ENCODE measurements at regions not wholly inside any gene's neighbourhood (a gene's known extent, or its start where the extent isn't known, plus 50 kb on each side); places are given as distances from the start of the nearest gene placed in this dataset.

- Histone ChIP-seq H3K9ac (ENCODE audit: extremely low read depth, low read length, poor library complexity, severe bottlenecking) (no peak overlapping the region), H3K9me3 (ENCODE audit: control insufficient read depth, low read length) (no peaks in the 10 kb centered on the region), H3K4me1 (ENCODE audit: control insufficient read depth, insufficient read depth, low read length) (peaks cover 3% of the 10 kb centered on the region), H3K27ac (ENCODE audit: low read depth, low read length) (no peak overlapping the region), H3K27me3 (ENCODE audit: control insufficient read depth, insufficient read depth, low read length, poor library complexity, severe bottlenecking) (no peaks in the 10 kb centered on the region), H3K4me3 (ENCODE audit: low read length) (no peak overlapping the region), H3K36me3 (ENCODE audit: control insufficient read depth, insufficient read depth, low read length) (no peaks in the 10 kb centered on the region)
- Mint-ChIP-seq H3K36me3 (ENCODE audit: low read depth) (no peaks in the 10 kb centered on the region), H3K4me3 (no peak overlapping the region), H3K9me3 (no peaks in the 10 kb centered on the region), H3K27me3 (ENCODE audit: insufficient read depth) (no peaks in the 10 kb centered on the region), H3K4me1 (peaks cover 13% of the 10 kb centered on the region), H3K27ac (no peak overlapping the region)
- TF ChIP-seq, protein P1, sequence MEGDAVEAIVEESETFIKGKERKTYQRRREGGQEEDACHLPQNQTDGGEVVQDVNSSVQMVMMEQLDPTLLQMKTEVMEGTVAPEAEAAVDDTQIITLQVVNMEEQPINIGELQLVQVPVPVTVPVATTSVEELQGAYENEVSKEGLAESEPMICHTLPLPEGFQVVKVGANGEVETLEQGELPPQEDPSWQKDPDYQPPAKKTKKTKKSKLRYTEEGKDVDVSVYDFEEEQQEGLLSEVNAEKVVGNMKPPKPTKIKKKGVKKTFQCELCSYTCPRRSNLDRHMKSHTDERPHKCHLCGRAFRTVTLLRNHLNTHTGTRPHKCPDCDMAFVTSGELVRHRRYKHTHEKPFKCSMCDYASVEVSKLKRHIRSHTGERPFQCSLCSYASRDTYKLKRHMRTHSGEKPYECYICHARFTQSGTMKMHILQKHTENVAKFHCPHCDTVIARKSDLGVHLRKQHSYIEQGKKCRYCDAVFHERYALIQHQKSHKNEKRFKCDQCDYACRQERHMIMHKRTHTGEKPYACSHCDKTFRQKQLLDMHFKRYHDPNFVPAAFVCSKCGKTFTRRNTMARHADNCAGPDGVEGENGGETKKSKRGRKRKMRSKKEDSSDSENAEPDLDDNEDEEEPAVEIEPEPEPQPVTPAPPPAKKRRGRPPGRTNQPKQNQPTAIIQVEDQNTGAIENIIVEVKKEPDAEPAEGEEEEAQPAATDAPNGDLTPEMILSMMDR (conservative IDR thresholded peaks at IDR 0.05) = no peak
- 58% methylated on average over 1 of the region's 1 CpG; no CpG with 5 or more reads in 1 of the 2 experiments for WGBS, 2 experiments (ENCODE audit: insufficient coverage in 1 of 2, insufficient read length in 1 of 2)
- DNase-seq = peak; percentile 53
Measured at GRCh38 chr2:175552902-175553301, 371.4 kb upstream of the ATP5MC3 start.

DNA sequence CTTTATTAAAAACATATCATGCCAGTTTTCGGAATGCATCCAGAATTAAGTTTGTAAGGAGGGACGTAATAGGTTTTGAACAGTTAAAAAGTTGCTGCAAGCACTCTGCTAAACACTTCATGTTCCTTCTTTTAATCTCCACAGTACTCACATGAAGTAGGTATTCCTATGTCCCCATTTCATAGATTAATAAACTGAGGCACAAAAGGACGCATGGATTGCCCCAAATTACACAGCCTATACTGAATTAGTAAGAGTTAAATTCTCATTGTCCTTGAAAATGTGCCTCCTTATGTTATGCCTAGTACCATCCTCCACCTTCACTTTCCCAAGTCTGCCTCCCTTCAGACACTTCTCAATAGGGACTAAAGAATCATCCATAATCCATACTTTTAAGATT is 358.9 kb upstream of the ATP5MC3 start:
- H3K4me1 Mint-ChIP-seq = no peaks in the 10 kb centered on the region
- no peak overlapping the region for H3K27ac ChIP-seq (ENCODE audit: low read depth, low read length)
- TF ChIP-seq, protein P1 (conservative IDR thresholded peaks at IDR 0.05) = no peak
- no peaks in the 10 kb centered on the region for H3K36me3 ChIP-seq (ENCODE audit: control insufficient read depth, insufficient read depth, low read length)
- no peak overlapping the region for H3K27ac Mint-ChIP-seq
- H3K27me3 ChIP-seq (ENCODE audit: control insufficient read depth, insufficient read depth, low read length, poor library complexity, severe bottlenecking) = no peaks in the 10 kb centered on the region
- H3K4me1 ChIP-seq (ENCODE audit: control insufficient read depth, insufficient read depth, low read length) = no peaks in the 10 kb centered on the region
- no peaks in the 10 kb centered on the region for H3K36me3 Mint-ChIP-seq (ENCODE audit: low read depth)
- no peak for DNase-seq
- no peaks in the 10 kb centered on the region for H3K9me3 ChIP-seq (ENCODE audit: control insufficient read depth, low read length)
- 83 to 97% methylated on average over 1 to 3 of the region's 3 CpGs for WGBS, 2 experiments (ENCODE audit: insufficient coverage in 1 of 2, insufficient read length in 1 of 2)
- H3K4me3 ChIP-seq (ENCODE audit: low read length) = no peak overlapping the region
- no peaks in the 10 kb centered on the region for H3K27me3 Mint-ChIP-seq (ENCODE audit: insufficient read depth)
- peaks cover 9% of the 10 kb centered on the region for H3K9me3 Mint-ChIP-seq
- H3K9ac ChIP-seq (ENCODE audit: extremely low read depth, low read length, poor library complexity, severe bottlenecking) = no peak overlapping the region
- H3K4me3 Mint-ChIP-seq = no peak overlapping the region

- no peaks in the 10 kb centered on the region for H3K4me1 Mint-ChIP-seq
- H3K27me3 Mint-ChIP-seq (ENCODE audit: insufficient read depth) = no peaks in the 10 kb centered on the region
- Histone ChIP-seq H3K36me3 (ENCODE audit: control insufficient read depth, insufficient read depth, low read length) (no peaks in the 10 kb centered on the region), H3K4me1 (ENCODE audit: control insufficient read depth, insufficient read depth, low read length) (no peaks in the 10 kb centered on the region), H3K27me3 (ENCODE audit: control insufficient read depth, insufficient read depth, low read length, poor library complexity, severe bottlenecking) (no peaks in the 10 kb centered on the region), H3K4me3 (ENCODE audit: low read length) (no peak overlapping the region), H3K27ac (ENCODE audit: low read depth, low read length) (no peak overlapping the region), H3K9ac (ENCODE audit: extremely low read depth, low read length, poor library complexity, severe bottlenecking) (no peak overlapping the region), H3K9me3 (ENCODE audit: control insufficient read depth, low read length) (no peaks in the 10 kb centered on the region)
- H3K4me3 Mint-ChIP-seq = no peak overlapping the region
- no peaks in the 10 kb centered on the region for H3K36me3 Mint-ChIP-seq (ENCODE audit: low read depth)
- peaks cover 9% of the 10 kb centered on the region for H3K9me3 Mint-ChIP-seq
- no peak overlapping the region for H3K27ac Mint-ChIP-seq
- 90 to 93% methylated on average over 4 of the region's 4 CpGs for WGBS, 2 experiments (ENCODE audit: insufficient coverage in 1 of 2, insufficient read length in 1 of 2)
- DNase-seq = no peak
- TF ChIP-seq, protein P1 (conservative IDR thresholded peaks at IDR 0.05) = no peak
Measured at GRCh38 chr2:175539122-175539521, 357.6 kb upstream of the ATP5MC3 start.

Measured in endodermal cell (in vitro differentiated cells).